G401 (cell line): ENCODE measurements at regions not wholly inside any gene's neighbourhood (a gene's known extent, or its start where the extent isn't known, plus 50 kb on each side); places are given as distances from the start of the nearest gene placed in this dataset.

Source experiments
- DNase-seq: peaks from one replicate; pipeline ENCODE4 v3.0.0-alpha.2; 2015; ENCODE audit warnings: low spot score
- in situ Hi-C: cut with HindIII; loops from 2 replicates; pipeline ENCODE4 v1.10.0; 2016; ENCODE audit warnings: low sequenced_read_pairs, mixed read lengths

- in situ Hi-C loops: no loop called here
- no peak for DNase-seq
Observed at GRCh38 chr4:19940861-19941260, 310.8 kb upstream of the SLIT2 start.

- in situ Hi-C loops: no loop called here
- DNase-seq: no peak
Observed at GRCh38 chr4:19936476-19936875, 315.2 kb upstream of the SLIT2 start.

- no peak for DNase-seq
- in situ Hi-C loops: no loop called here
Observed at GRCh38 chr4:19930742-19931141, 321.0 kb upstream of the SLIT2 start.

GRCh38 chr4:19927381-19927780 lies 324.3 kb upstream of the SLIT2 start:
- in situ Hi-C loops: no loop called here
- no peak for DNase-seq

- in situ Hi-C loops: no loop called here
- DNase-seq: no peak
Observed at GRCh38 chr4:19925516-19925915, 326.2 kb upstream of the SLIT2 start.

GRCh38 chr4:19924761-19925160 lies 326.9 kb upstream of the SLIT2 start:
- DNase-seq: no peak
- in situ Hi-C loops: no loop called here

- no peak for DNase-seq
- in situ Hi-C loops: no loop called here
Observed at GRCh38 chr4:19915276-19915675, 336.4 kb upstream of the SLIT2 start.

- in situ Hi-C loops: no loop called here
- DNase-seq: no peak
Observed at GRCh38 chr4:19913650-19914049, 338.1 kb upstream of the SLIT2 start.

GRCh38 chr4:19910861-19911525 lies 340.7 kb upstream of the SLIT2 start:
- in situ Hi-C loops: no loop called here

GRCh38 chr4:19905024-19905423 lies 346.7 kb upstream of the SLIT2 start:
- in situ Hi-C loops: no loop called here
- DNase-seq: peak; percentile 64

More at GRCh38 chr4:19910861-19911525, 340.7 kb upstream of the SLIT2 start:
- no peak for DNase-seq

- in situ Hi-C loops: no loop called here
Observed at GRCh38 chr4:19888587-19888986, 363.1 kb upstream of the SLIT2 start.

GRCh38 chr4:19883841-19884240 lies 367.9 kb upstream of the SLIT2 start:
- no peak for DNase-seq
- in situ Hi-C loops: no loop called here

More at GRCh38 chr4:19888587-19888986, 363.1 kb upstream of the SLIT2 start:
- no peak for DNase-seq

- in situ Hi-C loops: no loop called here
Observed at GRCh38 chr4:19880206-19880605, 371.5 kb upstream of the SLIT2 start.

GRCh38 chr4:19879330-19879729 lies 372.4 kb upstream of the SLIT2 start:
- no peak for DNase-seq
- in situ Hi-C loops: no loop called here

More at GRCh38 chr4:19880206-19880605, 371.5 kb upstream of the SLIT2 start:
- DNase-seq: no peak

- in situ Hi-C loops: no loop called here
- no peak for DNase-seq
Observed at GRCh38 chr4:19857991-19858390, 393.7 kb upstream of the SLIT2 start.

GRCh38 chr4:19857380-19857779 lies 394.3 kb upstream of the SLIT2 start:
- in situ Hi-C loops: no loop called here
- no peak for DNase-seq

GRCh38 chr4:19850909-19851308 lies 400.8 kb upstream of the SLIT2 start:
- DNase-seq: no peak

GRCh38 chr4:19844446-19844845 lies 407.3 kb upstream of the SLIT2 start:
- in situ Hi-C loops: no loop called here
- peak; percentile 78 for DNase-seq

More at GRCh38 chr4:19850909-19851308, 400.8 kb upstream of the SLIT2 start:
- in situ Hi-C loops: no loop called here

GRCh38 chr4:19842471-19842870 lies 409.2 kb upstream of the SLIT2 start:
- in situ Hi-C loops: no loop called here
- no peak for DNase-seq

- no peak for DNase-seq
- in situ Hi-C loops: no loop called here
Observed at GRCh38 chr4:19838858-19839257, 412.8 kb upstream of the SLIT2 start.

GRCh38 chr4:19835429-19835828 lies 416.3 kb upstream of the SLIT2 start:
- in situ Hi-C loops: no loop called here
- DNase-seq: no peak
